WTC11 (cell line): ENCODE measurements at regions not wholly inside any gene's neighbourhood (a gene's known extent, or its start where the extent isn't known, plus 50 kb on each side); places are given as distances from the start of the nearest gene placed in this dataset.

ENCODE experiments used
- ESRRA ChIP-seq: sonication (generic); formaldehyde crosslinking; IDR thresholded peaks from 2 replicates; pipeline ENCODE4 v1.8.1; 2022; ENCODE audit warnings: mild to moderate bottlenecking, missing genetic modification reagents, borderline replicate concordance
- NR1H2 ChIP-seq: sonication (generic); formaldehyde crosslinking; IDR thresholded peaks from 2 replicates; pipeline ENCODE4 v1.9.0; 2021; ENCODE audit warnings: mild to moderate bottlenecking, moderate library complexity, missing genetic modification reagents
- TP53 ChIP-seq: sonication (generic); formaldehyde crosslinking; IDR thresholded peaks from 2 replicates; pipeline ENCODE4 v1.8.1; 2023; ENCODE audit warnings: mild to moderate bottlenecking, missing genetic modification reagents
- ZNF317 ChIP-seq: sonication (generic); formaldehyde crosslinking; IDR thresholded peaks from 2 replicates; pipeline ENCODE4 v1.8.1; 2023; ENCODE audit warnings: low read depth, mild to moderate bottlenecking, moderate library complexity, missing genetic modification reagents, borderline replicate concordance
- TF ChIP-seq, protein P1 (sequence below): fragments of 200-600 bp; IDR thresholded peaks from 2 replicates; pipeline ENCODE4 v1.8.0; 2022; ENCODE audit warnings: antibody characterized with exemption
- TF ChIP-seq, protein P2 (sequence below): sonication (generic); formaldehyde crosslinking; IDR thresholded peaks from 2 replicates; pipeline ENCODE4 v1.8.1; 2023; ENCODE audit warnings: mild to moderate bottlenecking, missing genetic modification reagents, moderate library complexity
- TF ChIP-seq, protein P3 (sequence below): sonication (generic); formaldehyde crosslinking; IDR thresholded peaks from 2 replicates; pipeline ENCODE4 v1.8.0; 2023; ENCODE audit warnings: missing genetic modification reagents

DNA sequence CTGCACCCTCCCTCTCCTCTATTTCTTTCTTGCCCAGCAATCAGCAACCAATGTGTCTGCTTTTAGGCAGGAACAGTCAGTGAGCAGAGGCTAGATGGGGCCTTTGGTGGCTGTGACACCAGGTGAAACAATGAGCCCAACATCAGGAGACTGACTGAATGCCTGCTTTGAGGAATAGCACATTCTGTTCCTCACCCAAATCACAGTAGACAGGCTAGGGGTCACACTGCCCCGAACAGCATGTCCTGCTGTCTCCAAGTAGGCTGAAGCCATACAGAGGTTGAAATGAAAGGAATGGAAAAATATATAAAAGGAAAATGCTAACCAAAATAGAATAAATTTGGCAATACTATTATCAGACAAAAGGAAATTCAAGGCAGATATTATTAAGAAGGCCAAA is 122.5 kb upstream of the GDNF start:
- no peak for TF ChIP-seq ZNF317 (CRISPR knock-in tag)
- TF ChIP-seq, protein P1, sequence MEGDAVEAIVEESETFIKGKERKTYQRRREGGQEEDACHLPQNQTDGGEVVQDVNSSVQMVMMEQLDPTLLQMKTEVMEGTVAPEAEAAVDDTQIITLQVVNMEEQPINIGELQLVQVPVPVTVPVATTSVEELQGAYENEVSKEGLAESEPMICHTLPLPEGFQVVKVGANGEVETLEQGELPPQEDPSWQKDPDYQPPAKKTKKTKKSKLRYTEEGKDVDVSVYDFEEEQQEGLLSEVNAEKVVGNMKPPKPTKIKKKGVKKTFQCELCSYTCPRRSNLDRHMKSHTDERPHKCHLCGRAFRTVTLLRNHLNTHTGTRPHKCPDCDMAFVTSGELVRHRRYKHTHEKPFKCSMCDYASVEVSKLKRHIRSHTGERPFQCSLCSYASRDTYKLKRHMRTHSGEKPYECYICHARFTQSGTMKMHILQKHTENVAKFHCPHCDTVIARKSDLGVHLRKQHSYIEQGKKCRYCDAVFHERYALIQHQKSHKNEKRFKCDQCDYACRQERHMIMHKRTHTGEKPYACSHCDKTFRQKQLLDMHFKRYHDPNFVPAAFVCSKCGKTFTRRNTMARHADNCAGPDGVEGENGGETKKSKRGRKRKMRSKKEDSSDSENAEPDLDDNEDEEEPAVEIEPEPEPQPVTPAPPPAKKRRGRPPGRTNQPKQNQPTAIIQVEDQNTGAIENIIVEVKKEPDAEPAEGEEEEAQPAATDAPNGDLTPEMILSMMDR = no peak
- TF ChIP-seq ESRRA (CRISPR knock-in tag) = no peak
- TF ChIP-seq, protein P2, sequence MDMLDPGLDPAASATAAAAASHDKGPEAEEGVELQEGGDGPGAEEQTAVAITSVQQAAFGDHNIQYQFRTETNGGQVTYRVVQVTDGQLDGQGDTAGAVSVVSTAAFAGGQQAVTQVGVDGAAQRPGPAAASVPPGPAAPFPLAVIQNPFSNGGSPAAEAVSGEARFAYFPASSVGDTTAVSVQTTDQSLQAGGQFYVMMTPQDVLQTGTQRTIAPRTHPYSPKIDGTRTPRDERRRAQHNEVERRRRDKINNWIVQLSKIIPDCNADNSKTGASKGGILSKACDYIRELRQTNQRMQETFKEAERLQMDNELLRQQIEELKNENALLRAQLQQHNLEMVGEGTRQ (CRISPR knock-in tag) = no peak
- TF ChIP-seq TP53 (CRISPR knock-in tag) = no peak
- TF ChIP-seq, protein P3, sequence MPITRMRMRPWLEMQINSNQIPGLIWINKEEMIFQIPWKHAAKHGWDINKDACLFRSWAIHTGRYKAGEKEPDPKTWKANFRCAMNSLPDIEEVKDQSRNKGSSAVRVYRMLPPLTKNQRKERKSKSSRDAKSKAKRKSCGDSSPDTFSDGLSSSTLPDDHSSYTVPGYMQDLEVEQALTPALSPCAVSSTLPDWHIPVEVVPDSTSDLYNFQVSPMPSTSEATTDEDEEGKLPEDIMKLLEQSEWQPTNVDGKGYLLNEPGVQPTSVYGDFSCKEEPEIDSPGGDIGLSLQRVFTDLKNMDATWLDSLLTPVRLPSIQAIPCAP (CRISPR knock-in tag) = no peak
- no peak for TF ChIP-seq NR1H2 (CRISPR knock-in tag)
